ENCODE measurements at regions not wholly inside any gene's neighbourhood (a gene's known extent, or its start where the extent isn't known, plus 50 kb on each side); places are given as distances from the start of the nearest gene placed in this dataset.

GRCh38 chr11:80417681-80418080 lies 976.9 kb upstream of the TENM4 start:
- no peak for DNase-seq (ENCODE audit: low spot score in 2 of 2)
- H3K27ac Mint-ChIP-seq = no peak overlapping the region
- no peaks in the 10 kb centered on the region for H3K36me3 Mint-ChIP-seq

DNA sequence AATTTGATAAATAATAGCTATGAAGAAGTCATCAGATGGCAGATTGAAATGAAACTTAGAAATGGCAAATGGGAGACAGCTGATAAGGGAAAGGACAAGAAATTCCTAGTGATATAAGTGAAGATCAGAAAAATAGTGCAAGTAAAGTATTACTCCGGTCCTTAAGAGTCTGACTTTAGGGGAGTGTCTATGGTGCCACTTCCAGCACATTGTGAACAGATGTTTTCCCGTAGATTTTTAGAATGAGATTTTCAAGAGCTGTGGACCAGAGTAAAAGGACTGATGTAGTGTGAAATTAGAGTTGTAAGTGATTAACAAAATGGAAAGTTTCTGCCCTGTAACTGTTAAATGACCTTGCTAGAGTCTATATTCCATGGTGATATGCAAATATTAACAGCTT lies 974.8 kb upstream of the TENM4 start:
- no peak for DNase-seq (ENCODE audit: low spot score in 2 of 2)
- no peak for ATAC-seq (ENCODE audit: low read depth)
- Mint-ChIP-seq H3K27ac (no peak overlapping the region), H3K27me3 (no peaks in the 10 kb centered on the region), H3K36me3 (no peaks in the 10 kb centered on the region), H3K9me3 (peaks cover 7% of the 10 kb centered on the region), H3K4me3 (no peak overlapping the region), H3K4me1 (no peaks in the 10 kb centered on the region)

More at GRCh38 chr11:80417681-80418080, 976.9 kb upstream of the TENM4 start:
- H3K9me3 Mint-ChIP-seq = peaks cover 4% of the 10 kb centered on the region
- no peaks in the 10 kb centered on the region for H3K27me3 Mint-ChIP-seq
- no peak overlapping the region for H3K4me3 Mint-ChIP-seq
- ATAC-seq (ENCODE audit: low read depth) = no peak
- H3K4me1 Mint-ChIP-seq = no peaks in the 10 kb centered on the region

- ATAC-seq (ENCODE audit: low read depth) = no peak
- no peaks in the 10 kb centered on the region for H3K4me1 Mint-ChIP-seq
- DNase-seq (ENCODE audit: low spot score in 2 of 2) = no peak
These were observed 973.6 kb upstream of the TENM4 start for GRCh38 chr11:80414181-80415165.

DNA sequence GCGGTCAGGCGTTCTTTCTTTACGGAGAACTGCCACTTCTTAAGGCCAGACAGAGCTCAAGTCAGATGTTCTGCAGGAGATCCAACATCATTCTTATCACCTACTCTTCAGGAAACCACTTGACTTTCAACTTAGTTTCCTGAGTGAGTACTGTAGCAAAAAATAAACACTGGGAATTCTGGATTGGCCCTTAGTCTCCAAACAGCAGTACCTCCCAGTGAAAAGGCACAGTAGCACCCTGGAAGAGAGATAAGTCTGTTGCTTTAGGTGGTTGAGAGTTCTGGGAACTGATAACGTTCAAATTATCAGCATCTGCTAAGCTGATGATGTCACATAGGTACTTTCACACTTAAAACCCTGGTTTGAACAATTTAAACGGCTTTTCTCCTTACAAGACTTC lies 971.8 kb upstream of the TENM4 start:
- Mint-ChIP-seq H3K9me3 (peaks cover 10% of the 10 kb centered on the region), H3K27me3 (no peaks in the 10 kb centered on the region), H3K36me3 (no peaks in the 10 kb centered on the region), H3K4me3 (no peak overlapping the region), H3K27ac (no peak overlapping the region), H3K4me1 (no peaks in the 10 kb centered on the region)
- ATAC-seq (ENCODE audit: low read depth) (no peak), DNase-seq (ENCODE audit: low spot score in 2 of 2) (no peak)

More at GRCh38 chr11:80414181-80415165, 973.6 kb upstream of the TENM4 start:
- H3K36me3 Mint-ChIP-seq = no peaks in the 10 kb centered on the region
- peaks cover 7% of the 10 kb centered on the region for H3K9me3 Mint-ChIP-seq
- H3K4me3 Mint-ChIP-seq = no peak overlapping the region
- H3K27ac Mint-ChIP-seq = no peak overlapping the region
- H3K27me3 Mint-ChIP-seq = no peaks in the 10 kb centered on the region

DNA sequence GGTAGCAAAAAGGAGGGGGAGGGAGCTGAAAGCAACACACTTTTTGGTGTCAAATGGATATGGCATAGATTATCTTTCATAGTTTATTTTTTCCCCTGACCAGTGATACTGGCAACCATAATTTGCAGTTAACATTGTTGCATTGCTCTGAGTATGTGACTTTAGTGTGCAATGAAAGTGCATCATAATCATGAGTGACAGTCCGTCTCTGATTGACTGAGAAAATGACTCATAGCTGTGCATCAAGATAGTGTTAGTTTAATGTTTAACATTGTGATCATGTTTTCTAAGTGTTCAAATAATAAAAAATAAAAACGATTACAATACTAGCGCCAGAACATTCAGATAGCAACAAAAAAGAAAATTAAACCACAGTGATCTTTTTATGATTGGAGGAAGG lies 952.4 kb upstream of the TENM4 start:
- H3K4me1 Mint-ChIP-seq = no peaks in the 10 kb centered on the region
- no peak for ATAC-seq (ENCODE audit: low read depth)
- H3K27ac Mint-ChIP-seq = no peak overlapping the region
- peaks cover 2% of the 10 kb centered on the region for H3K9me3 Mint-ChIP-seq
- H3K36me3 Mint-ChIP-seq = no peaks in the 10 kb centered on the region
- H3K27me3 Mint-ChIP-seq = no peaks in the 10 kb centered on the region
- DNase-seq (ENCODE audit: low spot score in 2 of 2) = no peak
- H3K4me3 Mint-ChIP-seq = no peak overlapping the region

GRCh38 chr11:80390505-80390904 lies 949.7 kb upstream of the TENM4 start:
- Mint-ChIP-seq H3K4me1 (no peaks in the 10 kb centered on the region), H3K27ac (no peak overlapping the region), H3K9me3 (peaks cover 2% of the 10 kb centered on the region), H3K27me3 (no peaks in the 10 kb centered on the region), H3K4me3 (no peak overlapping the region), H3K36me3 (no peaks in the 10 kb centered on the region)
- DNase-seq (ENCODE audit: low spot score in 2 of 2) = no peak
- ATAC-seq (ENCODE audit: low read depth) = no peak

DNA sequence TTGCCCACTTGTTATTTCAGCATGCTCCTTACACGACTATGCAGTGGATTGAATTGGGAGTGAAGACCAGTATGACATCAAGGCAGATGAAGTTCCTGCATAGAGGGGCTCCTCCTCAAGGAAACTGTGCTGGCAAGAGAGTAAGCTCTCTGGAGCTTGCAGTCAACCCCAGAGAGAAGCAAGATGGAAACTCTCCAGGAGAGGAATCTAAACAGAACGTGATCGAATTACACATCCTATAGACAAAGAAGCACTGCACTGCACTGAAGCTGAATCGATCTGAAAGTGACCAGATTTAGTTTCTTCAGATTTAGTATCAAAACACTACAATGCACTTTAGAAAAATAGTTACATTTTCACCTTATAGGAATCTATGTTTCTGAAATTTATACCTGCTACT lies 947.7 kb upstream of the TENM4 start:
- Mint-ChIP-seq H3K36me3 (no peaks in the 10 kb centered on the region), H3K9me3 (peaks cover 2% of the 10 kb centered on the region), H3K4me3 (no peak overlapping the region), H3K27me3 (no peaks in the 10 kb centered on the region), H3K4me1 (no peaks in the 10 kb centered on the region), H3K27ac (no peak overlapping the region)
- DNase-seq (ENCODE audit: low spot score in 2 of 2) = no peak
- ATAC-seq (ENCODE audit: low read depth) = no peak

DNA sequence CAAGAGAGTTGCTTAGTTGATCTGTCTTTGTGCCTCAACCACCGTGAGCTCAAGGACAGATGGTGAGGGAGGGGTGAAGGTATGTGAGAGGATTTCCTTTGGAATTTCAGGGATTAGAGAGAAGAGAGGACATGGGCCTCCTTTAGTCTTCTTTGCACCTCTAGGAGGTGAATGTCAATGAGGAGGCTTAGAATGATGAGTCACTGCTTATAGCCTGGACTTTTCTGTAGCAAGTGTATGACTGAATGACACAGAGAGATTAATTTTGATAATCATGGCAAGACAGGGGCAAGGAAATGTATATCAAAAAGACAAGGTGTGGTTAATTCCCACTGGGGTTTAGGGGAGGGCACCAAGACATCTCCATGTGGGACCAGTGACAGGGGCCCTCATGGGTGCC lies 947.3 kb upstream of the TENM4 start:
- H3K27ac Mint-ChIP-seq = no peak overlapping the region
- H3K4me1 Mint-ChIP-seq = no peaks in the 10 kb centered on the region
- peaks cover 3% of the 10 kb centered on the region for H3K9me3 Mint-ChIP-seq
- H3K4me3 Mint-ChIP-seq = no peak overlapping the region
- H3K36me3 Mint-ChIP-seq = no peaks in the 10 kb centered on the region
- ATAC-seq (ENCODE audit: low read depth) (no peak), DNase-seq (ENCODE audit: low spot score in 2 of 2) (no peak)
- no peaks in the 10 kb centered on the region for H3K27me3 Mint-ChIP-seq

DNA sequence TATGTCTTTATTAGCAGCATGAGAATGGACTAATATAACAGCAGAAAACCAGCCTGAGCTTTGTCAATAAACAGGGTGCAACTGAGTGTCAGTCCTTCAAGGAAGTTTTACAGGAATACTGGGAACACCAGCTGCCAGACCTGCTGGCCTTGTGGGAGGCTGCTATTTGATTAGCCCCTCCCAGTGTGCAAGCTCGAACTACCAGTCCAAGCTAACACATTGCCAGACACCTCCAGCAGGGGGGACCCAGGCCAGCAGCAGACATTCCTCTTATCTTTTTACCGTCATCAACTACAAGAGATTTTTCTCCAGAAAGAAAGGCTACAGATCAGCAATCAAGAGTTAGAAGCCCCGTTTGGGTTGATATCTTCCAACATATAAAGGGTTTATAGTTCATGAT lies 942.8 kb upstream of the TENM4 start:
- Mint-ChIP-seq H3K9me3 (peaks cover 1% of the 10 kb centered on the region), H3K4me3 (no peak overlapping the region), H3K27ac (no peak overlapping the region), H3K27me3 (no peaks in the 10 kb centered on the region), H3K36me3 (no peaks in the 10 kb centered on the region), H3K4me1 (no peaks in the 10 kb centered on the region)
- DNase-seq (ENCODE audit: low spot score in 2 of 2) = no peak
- ATAC-seq (ENCODE audit: low read depth) = no peak

- Mint-ChIP-seq H3K27me3 (no peaks in the 10 kb centered on the region), H3K9me3 (peaks cover 4% of the 10 kb centered on the region), H3K4me3 (no peak overlapping the region), H3K36me3 (no peaks in the 10 kb centered on the region), H3K4me1 (no peaks in the 10 kb centered on the region), H3K27ac (no peak overlapping the region)
- ATAC-seq (ENCODE audit: low read depth) (no peak), DNase-seq (ENCODE audit: low spot score in 2 of 2) (no peak)
These were observed 938.9 kb upstream of the TENM4 start for GRCh38 chr11:80379620-80380278.

DNA sequence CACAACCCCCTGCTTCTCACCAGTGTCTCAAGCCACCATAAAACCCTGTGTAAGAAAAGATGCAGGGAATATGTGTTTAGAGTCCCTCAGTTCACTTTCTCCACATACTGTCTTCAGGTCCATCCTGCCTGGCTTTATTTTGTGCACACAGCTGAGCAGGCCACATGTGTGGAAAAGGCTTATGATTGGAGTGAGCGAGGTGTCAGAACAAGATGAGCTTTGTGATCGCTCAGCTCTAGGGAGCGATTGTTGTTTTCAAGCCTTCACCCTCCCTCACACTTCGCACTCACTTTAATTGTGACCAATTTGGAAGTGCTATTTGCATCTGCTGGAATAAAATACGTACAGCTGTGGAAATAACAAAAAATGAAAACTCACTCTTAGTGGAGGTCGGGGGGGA lies 931.1 kb upstream of the TENM4 start:
- Mint-ChIP-seq H3K4me1 (no peaks in the 10 kb centered on the region), H3K36me3 (no peaks in the 10 kb centered on the region), H3K27ac (no peak overlapping the region), H3K4me3 (no peak overlapping the region), H3K9me3 (peaks cover 13% of the 10 kb centered on the region), H3K27me3 (no peaks in the 10 kb centered on the region)
- no peak for ATAC-seq (ENCODE audit: low read depth)
- DNase-seq (ENCODE audit: low spot score in 2 of 2) = no peak

- no peaks in the 10 kb centered on the region for H3K4me1 Mint-ChIP-seq
- DNase-seq (ENCODE audit: low spot score in 2 of 2) (no peak), ATAC-seq (ENCODE audit: low read depth) (no peak)
- H3K27me3 Mint-ChIP-seq = no peaks in the 10 kb centered on the region
- H3K9me3 Mint-ChIP-seq = peaks cover 5% of the 10 kb centered on the region
- no peak overlapping the region for H3K4me3 Mint-ChIP-seq
- no peaks in the 10 kb centered on the region for H3K36me3 Mint-ChIP-seq
- H3K27ac Mint-ChIP-seq = no peak overlapping the region
These were observed 925.1 kb upstream of the TENM4 start for GRCh38 chr11:80365980-80366379.

- Mint-ChIP-seq H3K4me1 (no peaks in the 10 kb centered on the region), H3K36me3 (no peaks in the 10 kb centered on the region), H3K27me3 (no peaks in the 10 kb centered on the region), H3K9me3 (peaks cover 4% of the 10 kb centered on the region), H3K27ac (no peak overlapping the region), H3K4me3 (no peak overlapping the region)
- DNase-seq (ENCODE audit: low spot score in 2 of 2) (no peak), ATAC-seq (ENCODE audit: low read depth) (no peak)
These were observed 924.4 kb upstream of the TENM4 start for GRCh38 chr11:80365076-80365725.
